ENCODE measurements at regions not wholly inside any gene's neighbourhood (a gene's known extent, or its start where the extent isn't known, plus 50 kb on each side); places are given as distances from the start of the nearest gene placed in this dataset.

- H3K4me3 ChIP-seq = no peak overlapping the region
- no peak for TF ChIP-seq CTCF (IDR thresholded peaks at IDR 0.05)
- DNase-seq (ENCODE audit: low spot score) = no peak
These were observed 253.3 kb downstream of the MAF start for GRCh38 chr16:79347277-79347676.

GRCh38 chr16:79339863-79340262, 260.7 kb downstream of the MAF start:
- no peaks in the 10 kb centered on the region for H3K36me3 ChIP-seq
- H3K27ac ChIP-seq = no peak overlapping the region
- H3K9me3 ChIP-seq = no peaks in the 10 kb centered on the region
- H3K27me3 ChIP-seq = no peaks in the 10 kb centered on the region
- no peaks in the 10 kb centered on the region for H3K4me1 ChIP-seq
- DNase-seq (ENCODE audit: low spot score) = no peak
- TF ChIP-seq CTCF (IDR thresholded peaks at IDR 0.05) = no peak
- no peak overlapping the region for H3K4me3 ChIP-seq

More at GRCh38 chr16:79347277-79347676, 253.3 kb downstream of the MAF start:
- H3K27ac ChIP-seq = no peak overlapping the region
- H3K9me3 ChIP-seq = no peaks in the 10 kb centered on the region
- H3K4me1 ChIP-seq = no peaks in the 10 kb centered on the region
- no peaks in the 10 kb centered on the region for H3K27me3 ChIP-seq
- no peaks in the 10 kb centered on the region for H3K36me3 ChIP-seq

- no peak for TF ChIP-seq CTCF (IDR thresholded peaks at IDR 0.05)
- Histone ChIP-seq H3K27ac (no peak overlapping the region), H3K36me3 (no peaks in the 10 kb centered on the region), H3K27me3 (no peaks in the 10 kb centered on the region), H3K4me1 (no peaks in the 10 kb centered on the region), H3K4me3 (no peak overlapping the region), H3K9me3 (no peaks in the 10 kb centered on the region)
- DNase-seq (ENCODE audit: low spot score) = no peak
These were observed 262.6 kb downstream of the MAF start for GRCh38 chr16:79337906-79338305.

GRCh38 chr16:79336437-79337229, 263.9 kb downstream of the MAF start:
- Histone ChIP-seq H3K9me3 (no peaks in the 10 kb centered on the region), H3K4me1 (no peaks in the 10 kb centered on the region), H3K36me3 (no peaks in the 10 kb centered on the region), H3K27ac (no peak overlapping the region), H3K27me3 (no peaks in the 10 kb centered on the region), H3K4me3 (no peak overlapping the region)
- TF ChIP-seq CTCF (IDR thresholded peaks at IDR 0.05) = no peak
- no peak for DNase-seq (ENCODE audit: low spot score)

GRCh38 chr16:79334127-79334526, 266.4 kb downstream of the MAF start:
- Histone ChIP-seq H3K9me3 (no peaks in the 10 kb centered on the region), H3K4me1 (no peaks in the 10 kb centered on the region), H3K4me3 (no peak overlapping the region), H3K27me3 (no peaks in the 10 kb centered on the region), H3K36me3 (no peaks in the 10 kb centered on the region), H3K27ac (no peak overlapping the region)
- no peak for DNase-seq (ENCODE audit: low spot score)
- peak in 1 of 2 donors; percentile 40 for TF ChIP-seq CTCF (IDR thresholded peaks at IDR 0.05)

- TF ChIP-seq CTCF (IDR thresholded peaks at IDR 0.05) = no peak
- Histone ChIP-seq H3K4me3 (no peak overlapping the region), H3K9me3 (no peaks in the 10 kb centered on the region), H3K27me3 (no peaks in the 10 kb centered on the region), H3K27ac (no peak overlapping the region), H3K4me1 (no peaks in the 10 kb centered on the region), H3K36me3 (no peaks in the 10 kb centered on the region)
- DNase-seq (ENCODE audit: low spot score) = no peak
These were observed 269.5 kb downstream of the MAF start for GRCh38 chr16:79331066-79331465.
